IPS-20b (cell line): ENCODE measurements at regions not wholly inside any gene's neighbourhood (a gene's known extent, or its start where the extent isn't known, plus 50 kb on each side); places are given as distances from the start of the nearest gene placed in this dataset.

Source experiments
- H3K27ac ChIP-seq: one replicate; pipeline ENCODE4 v1.5.1; 2013; ENCODE audit warnings: low read length
- H3K27me3 ChIP-seq: 2 replicates; pipeline ENCODE4 v1.6.1; 2013; ENCODE audit warnings: mild to moderate bottlenecking, low read length, inconsistent platforms; ENCODE audit not compliant: insufficient read depth
- H3K36me3 ChIP-seq: 2 replicates; pipeline ENCODE4 v1.6.1; 2013; ENCODE audit warnings: low read depth, mild to moderate bottlenecking, inconsistent platforms, low read length, moderate library complexity; ENCODE audit not compliant: insufficient read depth
- H3K4me1 ChIP-seq: 2 replicates; pipeline ENCODE4 v1.6.1; 2013; ENCODE audit warnings: mild to moderate bottlenecking, control low read depth, inconsistent platforms, low read length, moderate library complexity; ENCODE audit not compliant: insufficient read depth
- H3K4me3 ChIP-seq: 2 replicates; pipeline ENCODE4 v1.5.1; 2013; ENCODE audit warnings: mild to moderate bottlenecking, low read length, inconsistent platforms
- H3K9ac ChIP-seq: 2 replicates; pipeline ENCODE4 v1.6.1; 2013; ENCODE audit warnings: low read depth, mild to moderate bottlenecking, inconsistent platforms, low read length, moderate library complexity
- H3K9me3 ChIP-seq: 2 replicates; pipeline ENCODE4 v1.6.1; 2013; ENCODE audit warnings: mild to moderate bottlenecking, low read depth, low read length, inconsistent platforms; ENCODE audit not compliant: insufficient read depth

GRCh38 chr6:17011985-17012384 is 89.9 kb upstream of the STMND1 start:
- Histone ChIP-seq H3K4me3 (no peak overlapping the region), H3K27ac (no peak overlapping the region), H3K4me1 (peaks cover 10% of the 10 kb centered on the region), H3K9me3 (peaks cover 1% of the 10 kb centered on the region; the same call in 1 of the 2 replicates), H3K36me3 (no peaks in the 10 kb centered on the region), H3K27me3 (no peaks in the 10 kb centered on the region), H3K9ac (no peak overlapping the region)

- Histone ChIP-seq H3K27ac (no peak overlapping the region), H3K27me3 (no peaks in the 10 kb centered on the region), H3K9ac (no peak overlapping the region), H3K9me3 (peaks cover 9% of the 10 kb centered on the region; the same call in 1 of the 2 replicates), H3K4me1 (peaks cover 3% of the 10 kb centered on the region; the same call in 1 of the 2 replicates), H3K36me3 (no peaks in the 10 kb centered on the region), H3K4me3 (no peak overlapping the region)
These were observed 94.1 kb upstream of the STMND1 start for GRCh38 chr6:17007749-17008148.

GRCh38 chr6:17006543-17006942 is 95.3 kb upstream of the STMND1 start:
- Histone ChIP-seq H3K9me3 (peaks cover 9% of the 10 kb centered on the region; the same call in 1 of the 2 replicates), H3K27ac (no peak overlapping the region), H3K4me1 (no peaks in the 10 kb centered on the region), H3K4me3 (no peak overlapping the region), H3K36me3 (no peaks in the 10 kb centered on the region), H3K9ac (no peak overlapping the region), H3K27me3 (no peaks in the 10 kb centered on the region)

GRCh38 chr6:17004269-17004668 is 97.6 kb upstream of the STMND1 start:
- no peaks in the 10 kb centered on the region for H3K36me3 ChIP-seq
- H3K9ac ChIP-seq: no peak overlapping the region
- no peak overlapping the region for H3K4me3 ChIP-seq
- no peaks in the 10 kb centered on the region for H3K4me1 ChIP-seq
- no peak overlapping the region for H3K27ac ChIP-seq
- H3K27me3 ChIP-seq: no peaks in the 10 kb centered on the region
- H3K9me3 ChIP-seq: peaks cover 9% of the 10 kb centered on the region; the same call in 1 of the 2 replicates

GRCh38 chr6:17002123-17002522 is 99.7 kb upstream of the STMND1 start:
- Histone ChIP-seq H3K27me3 (no peaks in the 10 kb centered on the region), H3K9ac (no peak overlapping the region)

GRCh38 chr6:17001188-17001587 is 100.7 kb upstream of the STMND1 start:
- Histone ChIP-seq H3K27ac (no peak overlapping the region), H3K4me3 (no peak overlapping the region), H3K36me3 (no peaks in the 10 kb centered on the region), H3K4me1 (no peaks in the 10 kb centered on the region), H3K27me3 (no peaks in the 10 kb centered on the region), H3K9me3 (0 out of 2 replicates have a peak, but pooled peaks cover under 1% of the 10 kb centered on the region), H3K9ac (no peak overlapping the region)

More at GRCh38 chr6:17002123-17002522, 99.7 kb upstream of the STMND1 start:
- no peaks in the 10 kb centered on the region for H3K4me1 ChIP-seq
- peaks cover 9% of the 10 kb centered on the region; the same call in 1 of the 2 replicates for H3K9me3 ChIP-seq
- no peak overlapping the region for H3K27ac ChIP-seq
- H3K36me3 ChIP-seq: no peaks in the 10 kb centered on the region
- no peak overlapping the region for H3K4me3 ChIP-seq

GRCh38 chr6:16999491-17000436 is 102.1 kb upstream of the STMND1 start:
- Histone ChIP-seq H3K9me3 (no peaks in the 10 kb centered on the region), H3K4me1 (no peaks in the 10 kb centered on the region), H3K27me3 (no peaks in the 10 kb centered on the region), H3K9ac (no peak overlapping the region), H3K27ac (no peak overlapping the region), H3K36me3 (no peaks in the 10 kb centered on the region), H3K4me3 (no peak overlapping the region)

GRCh38 chr6:16998461-16998860 is 103.4 kb upstream of the STMND1 start:
- H3K9me3 ChIP-seq: no peaks in the 10 kb centered on the region
- no peaks in the 10 kb centered on the region for H3K4me1 ChIP-seq
- no peak overlapping the region for H3K4me3 ChIP-seq
- no peak overlapping the region for H3K9ac ChIP-seq
- no peak overlapping the region for H3K27ac ChIP-seq
- no peaks in the 10 kb centered on the region for H3K27me3 ChIP-seq
- no peaks in the 10 kb centered on the region for H3K36me3 ChIP-seq

- Histone ChIP-seq H3K36me3 (no peaks in the 10 kb centered on the region), H3K27ac (no peak overlapping the region), H3K4me1 (no peaks in the 10 kb centered on the region), H3K27me3 (no peaks in the 10 kb centered on the region), H3K4me3 (no peak overlapping the region), H3K9me3 (no peaks in the 10 kb centered on the region), H3K9ac (no peak overlapping the region)
These were observed 106.2 kb upstream of the STMND1 start for GRCh38 chr6:16995511-16996250.

- H3K27ac ChIP-seq: no peak overlapping the region
- H3K9me3 ChIP-seq: peaks cover 4% of the 10 kb centered on the region; the same call in 1 of the 2 replicates
- H3K4me3 ChIP-seq: no peak overlapping the region
- H3K4me1 ChIP-seq: no peaks in the 10 kb centered on the region
- H3K36me3 ChIP-seq: no peaks in the 10 kb centered on the region
- no peak overlapping the region for H3K9ac ChIP-seq
- H3K27me3 ChIP-seq: no peaks in the 10 kb centered on the region
These were observed 108.5 kb upstream of the STMND1 start for GRCh38 chr6:16993396-16993795.

GRCh38 chr6:16991981-16992629 is 109.7 kb upstream of the STMND1 start:
- Histone ChIP-seq H3K4me3 (no peak overlapping the region), H3K27me3 (no peaks in the 10 kb centered on the region), H3K27ac (no peak overlapping the region), H3K4me1 (no peaks in the 10 kb centered on the region), H3K9ac (no peak overlapping the region), H3K36me3 (no peaks in the 10 kb centered on the region), H3K9me3 (peaks cover 5% of the 10 kb centered on the region; the same call in 1 of the 2 replicates)
